HCT116 (cell line): ENCODE measurements at regions not wholly inside any gene's neighbourhood (a gene's known extent, or its start where the extent isn't known, plus 50 kb on each side); places are given as distances from the start of the nearest gene placed in this dataset.

Experiments used
- ATAC-seq: fragments of 200-7000 bp; cut with Tn5 transposase; 2 replicates; pipeline ENCODE4 v1.9.1; 2020; ENCODE audit warnings: mild to moderate bottlenecking, moderate library complexity
- BruUV-seq: library from RNA; stranded (reverse); fragments of 400-500 nt; replicated peaks from 2 replicates; lab custom pipeline; 2021; lab: Mats Ljungman, UMichigan
- CTCF ChIA-PET: fragments of 300-600 bp; sonication (Branson Sonifier 250); formaldehyde crosslinking; loops from one replicate; lab custom pipeline; 2021; ENCODE audit warnings: antibody characterized with exemption; lab: Charles Lee
- POLR2A ChIA-PET: fragments of 300-600, 350-600 bp; sonication (Branson Sonifier 250); formaldehyde crosslinking; loops from one replicate; lab custom pipeline; 2021; ENCODE audit warnings: antibody characterized with exemption; lab: Charles Lee
- RAD21 ChIA-PET, 2 experiments: fragments of 300-600 bp; sonication (Branson Sonifier 250); formaldehyde crosslinking; loops; one replicate each; lab custom pipeline; 2023; ENCODE audit warnings: low total read pairs in 2 of 2; ENCODE audit not compliant: uncharacterized antibody in 2 of 2, unreplicated experiment in 2 of 2, low non-redundant PET in 1 of 2; lab: Charles Lee
- DNase-seq: peaks from one replicate; pipeline ENCODE4 v3.0.0-alpha.2; 2010; ENCODE audit warnings: low read depth, low spot score
- H2AFZ ChIP-seq: fragments of 200-600 bp; shearing (Covaris generic), sonication (generic); 2 replicates; pipeline ENCODE4 v1.6.1; 2017; ENCODE audit warnings: low read depth, mixed run types, mixed read lengths, antibody characterized with exemption, low read length; ENCODE audit not compliant: poor library complexity, severe bottlenecking
- H3K27ac ChIP-seq: 2 replicates; pipeline ENCODE4 v1.5.1; 2012; ENCODE audit warnings: low read depth, low read length
- H3K27me3 ChIP-seq: fragments of 200-600 bp; sonication (generic); 2 replicates; pipeline ENCODE4 v1.6.1; 2016; ENCODE audit warnings: mixed run types, low read length, mixed read lengths; ENCODE audit not compliant: insufficient read depth
- H3K36me3 ChIP-seq, 2 experiments: fragments of 200-500 bp in 1 of 2; fragments of 200-600 bp in 1 of 2; sonication (Bioruptor generic) in 1 of 2; sonication (generic) in 1 of 2; 2 replicates each; pipeline versions ENCODE4 v1.5.1 to v1.6.1; 2014 to 2016; ENCODE audit warnings: low read length in 2 of 2, inconsistent platforms in 1 of 2, mixed read lengths in 1 of 2, mixed run types in 1 of 2; ENCODE audit not compliant: insufficient read depth in 2 of 2, control insufficient read depth in 1 of 2
- H3K4me1 ChIP-seq, 2 experiments: fragments of 200-600 bp in 1 of 2; sonication (generic) in 1 of 2; 2 replicates each; pipeline versions ENCODE4 v1.5.1 to v1.6.1; 2012 to 2017; ENCODE audit warnings: low read length in 2 of 2, inconsistent platforms in 1 of 2, mild to moderate bottlenecking in 1 of 2, mixed read lengths in 1 of 2, mixed run types in 1 of 2, moderate library complexity in 1 of 2; ENCODE audit not compliant: insufficient read depth in 2 of 2, control insufficient read depth in 1 of 2
- H3K4me2 ChIP-seq: fragments of 200-600 bp; sonication (generic); 2 replicates; pipeline ENCODE4 v1.6.1; 2017; ENCODE audit warnings: mixed run types, low read length, mixed read lengths
- H3K4me3 ChIP-seq, 2 experiments: fragments of 200-600 bp in 1 of 2; sonication (generic) in 1 of 2; replicated peaks in 1 of 2; 2 replicates each; pipeline ENCODE4 v1.5.1; 2011 to 2016; ENCODE audit warnings: low read length in 2 of 2, control low read depth in 1 of 2, low read depth in 1 of 2, mild to moderate bottlenecking in 1 of 2, mixed read lengths in 1 of 2, mixed run types in 1 of 2
- H3K79me2 ChIP-seq: fragments of 200-600 bp; sonication (generic); 2 replicates; pipeline ENCODE4 v1.6.1; 2017; ENCODE audit warnings: mild to moderate bottlenecking, mixed run types, low read length, moderate library complexity, mixed read lengths; ENCODE audit not compliant: insufficient read depth
- H3K9ac ChIP-seq: fragments of 200-600 bp; sonication (generic); 2 replicates; pipeline ENCODE4 v1.6.1; 2016; ENCODE audit warnings: low read length, mixed read lengths
- H3K9me2 ChIP-seq: fragments of 200-600 bp; sonication (generic), shearing (Covaris generic); 2 replicates; pipeline ENCODE4 v1.6.1; 2017; ENCODE audit warnings: mixed run types, mild to moderate bottlenecking, moderate library complexity; ENCODE audit not compliant: insufficient read depth
- H3K9me3 ChIP-seq, 2 experiments: fragments of 200-500 bp in 1 of 2; fragments of 200-600 bp in 1 of 2; sonication (Bioruptor generic) in 1 of 2; sonication (generic) in 1 of 2; 2 replicates each; pipeline ENCODE4 v1.6.1; 2014 to 2017; ENCODE audit warnings: low read length in 2 of 2, mixed read lengths in 2 of 2, inconsistent platforms in 1 of 2, low read depth in 1 of 2, mild to moderate bottlenecking in 1 of 2, mixed run types in 1 of 2, moderate library complexity in 1 of 2; ENCODE audit not compliant: control insufficient read depth in 1 of 2, insufficient read depth in 1 of 2
- H4K20me1 ChIP-seq: fragments of 200-600 bp; sonication (generic), shearing (Covaris generic); 2 replicates; pipeline ENCODE4 v1.6.1; 2017; ENCODE audit warnings: mixed run types, mild to moderate bottlenecking, moderate library complexity; ENCODE audit not compliant: insufficient read depth
- CTCF ChIP-seq, 3 experiments: fragments of 200-600 bp in 1 of 3; sonication (generic) in 1 of 3; IDR thresholded peaks in 2 of 3; conservative IDR thresholded peaks in 1 of 3; 2 replicates each; pipeline ENCODE4 v1.5.1; 2012 to 2017; ENCODE audit warnings: low read depth in 2 of 3, low read length in 2 of 3, antibody characterized with exemption in 1 of 3, borderline replicate concordance in 1 of 3, control low read depth in 1 of 3, mild to moderate bottlenecking in 1 of 3, mixed read lengths in 1 of 3, mixed run types in 1 of 3, moderate library complexity in 1 of 3; ENCODE audit not compliant: insufficient read depth in 1 of 3
- EGR1 ChIP-seq: IDR thresholded peaks from 2 replicates; pipeline ENCODE4 v1.6.1; 2012; ENCODE audit warnings: low read depth
- ELF1 ChIP-seq: IDR thresholded peaks from 2 replicates; pipeline ENCODE4 v1.6.1; 2012; ENCODE audit warnings: low read depth, borderline replicate concordance
- EZH2phosphoT487 ChIP-seq: fragments of 200-600 bp; IDR thresholded peaks from 2 replicates; pipeline ENCODE4 v1.6.1; 2018; ENCODE audit warnings: antibody characterized with exemption, borderline replicate concordance
- FOSL1 ChIP-seq: IDR thresholded peaks from 2 replicates; pipeline ENCODE4 v1.6.1; 2012; ENCODE audit warnings: low read depth
- POLR2A ChIP-seq: IDR thresholded peaks from 2 replicates; pipeline ENCODE4 v1.7.0; 2011; ENCODE audit warnings: borderline replicate concordance; ENCODE audit not compliant: insufficient read depth, insufficient read length; ENCODE audit errors: extremely low read depth
- POLR2AphosphoS5 ChIP-seq: IDR thresholded peaks from 2 replicates; pipeline ENCODE4 v1.6.1; 2011; ENCODE audit warnings: mild to moderate bottlenecking, low read depth, low read length, moderate library complexity
- RAD21 ChIP-seq: IDR thresholded peaks from 2 replicates; pipeline ENCODE4 v1.6.1; 2012; ENCODE audit warnings: low read depth, mild to moderate bottlenecking
- SIN3A ChIP-seq: IDR thresholded peaks from 2 replicates; pipeline ENCODE4 v1.6.1; 2012; ENCODE audit warnings: low read depth
- SRF ChIP-seq: IDR thresholded peaks from 2 replicates; pipeline ENCODE4 v1.6.1; 2012; ENCODE audit warnings: low read depth
- TCF7L2 ChIP-seq: IDR thresholded peaks from 2 replicates; pipeline ENCODE4 v1.7.0; 2011; ENCODE audit warnings: borderline replicate concordance, inconsistent platforms; ENCODE audit not compliant: insufficient read depth, insufficient read length; ENCODE audit errors: extremely low read depth
- ZFX ChIP-seq: fragments of 450-650 bp; IDR thresholded peaks from 2 replicates; pipeline ENCODE4 v1.6.1; 2017
- ZNF274 ChIP-seq: fragments of 200-500 bp; sonication (Bioruptor generic); IDR thresholded peaks from 2 replicates; pipeline ENCODE4 v1.6.1; 2014; ENCODE audit warnings: mild to moderate bottlenecking, low read depth, low read length, inconsistent platforms
- intact Hi-C: fragments of 100-400 bp; cut with micrococcal nuclease; formaldehyde crosslinking; loops from 2 replicates; pipeline ENCODE4 v1.10.0; 2022
- TF ChIP-seq, protein P1 (sequence below): IDR thresholded peaks from 2 replicates; pipeline ENCODE4 v1.6.1; 2012
- TF ChIP-seq, protein P2 (sequence below): IDR thresholded peaks from 2 replicates; pipeline ENCODE4 v1.6.1; 2011; ENCODE audit warnings: mild to moderate bottlenecking, low read length, moderate library complexity; ENCODE audit not compliant: insufficient replicate concordance; ENCODE audit errors: extremely low read depth
- TF ChIP-seq, protein P3 (sequence below): IDR thresholded peaks from 2 replicates; pipeline ENCODE4 v1.6.1; 2012

GRCh38 chrX:84729408-84729807 lies 227.2 kb upstream of the HDX start:
- Histone ChIP-seq H3K79me2 (no peaks in the 10 kb centered on the region), H2AFZ (no peak overlapping the region), H3K9me3 (no peaks in the 10 kb centered on the region), H3K4me3 (no peak overlapping the region), H3K4me2 (no peak overlapping the region), H4K20me1 (no peaks in the 10 kb centered on the region), H3K9ac (no peak overlapping the region), H3K4me1 (no peaks in the 10 kb centered on the region), H3K9me2 (no peaks in the 10 kb centered on the region), H3K27ac (no peak overlapping the region), H3K36me3 (no peaks in the 10 kb centered on the region), H3K27me3 (no peaks in the 10 kb centered on the region)
- no peak for DNase-seq
- no TSS peak for BruUV-seq
- POLR2A ChIA-PET, result no interaction called here
- ATAC-seq, result no peak
- intact Hi-C loops, result loop anchor here (5.0 kb wide), 1 partner anchor 323 kb away; no protein-coding TSS in a partner anchor
- RAD21 ChIA-PET, result no interaction called here
- TF ChIP-seq ELF1 (no peak), EGR1 (no peak), SRF (no peak), FOSL1 (no peak), POLR2AphosphoS5 (no peak), SIN3A (no peak), CTCF (IDR thresholded peaks at IDR 0.05 in 2 of 3, conservative IDR thresholded peaks at IDR 0.05 in 1 of 3; ENCODE audit: borderline replicate concordance in 1 of 3, insufficient read depth in 1 of 3, low read depth in 2 of 3, low read length in 2 of 3) (no peak), POLR2A (no peak), ZNF274 (no peak), TCF7L2 (no peak), RAD21 (no peak), ZFX (no peak), EZH2phosphoT487 (no peak)
- TF ChIP-seq, protein P1, sequence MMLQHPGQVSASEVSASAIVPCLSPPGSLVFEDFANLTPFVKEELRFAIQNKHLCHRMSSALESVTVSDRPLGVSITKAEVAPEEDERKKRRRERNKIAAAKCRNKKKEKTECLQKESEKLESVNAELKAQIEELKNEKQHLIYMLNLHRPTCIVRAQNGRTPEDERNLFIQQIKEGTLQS, result no peak
- TF ChIP-seq, protein P2, sequence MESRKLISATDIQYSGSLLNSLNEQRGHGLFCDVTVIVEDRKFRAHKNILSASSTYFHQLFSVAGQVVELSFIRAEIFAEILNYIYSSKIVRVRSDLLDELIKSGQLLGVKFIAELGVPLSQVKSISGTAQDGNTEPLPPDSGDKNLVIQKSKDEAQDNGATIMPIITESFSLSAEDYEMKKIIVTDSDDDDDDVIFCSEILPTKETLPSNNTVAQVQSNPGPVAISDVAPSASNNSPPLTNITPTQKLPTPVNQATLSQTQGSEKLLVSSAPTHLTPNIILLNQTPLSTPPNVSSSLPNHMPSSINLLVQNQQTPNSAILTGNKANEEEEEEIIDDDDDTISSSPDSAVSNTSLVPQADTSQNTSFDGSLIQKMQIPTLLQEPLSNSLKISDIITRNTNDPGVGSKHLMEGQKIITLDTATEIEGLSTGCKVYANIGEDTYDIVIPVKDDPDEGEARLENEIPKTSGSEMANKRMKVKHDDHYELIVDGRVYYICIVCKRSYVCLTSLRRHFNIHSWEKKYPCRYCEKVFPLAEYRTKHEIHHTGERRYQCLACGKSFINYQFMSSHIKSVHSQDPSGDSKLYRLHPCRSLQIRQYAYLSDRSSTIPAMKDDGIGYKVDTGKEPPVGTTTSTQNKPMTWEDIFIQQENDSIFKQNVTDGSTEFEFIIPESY, result no peak
- TF ChIP-seq, protein P3, sequence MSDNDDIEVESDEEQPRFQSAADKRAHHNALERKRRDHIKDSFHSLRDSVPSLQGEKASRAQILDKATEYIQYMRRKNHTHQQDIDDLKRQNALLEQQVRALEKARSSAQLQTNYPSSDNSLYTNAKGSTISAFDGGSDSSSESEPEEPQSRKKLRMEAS, result no peak
- CTCF ChIA-PET, result interaction anchor here (1.0 to 1.6 kb wide), 3 partner anchors 178 to 380 kb away, joined by 3 to 8 read pairs (median 6); no protein-coding TSS in a partner anchor
